ENCODE measurements at regions not wholly inside any gene's neighbourhood (a gene's known extent, or its start where the extent isn't known, plus 50 kb on each side); places are given as distances from the start of the nearest gene placed in this dataset.

GRCh38 chr9:129403779-129404620, 216.9 kb downstream of the C9orf50 start:
- peak overlapping the region; percentile 69 to 72 for H3K27ac Mint-ChIP-seq

GRCh38 chr9:129402931-129403778, 217.7 kb downstream of the C9orf50 start:
- H3K36me3 Mint-ChIP-seq (ENCODE audit: insufficient read depth) = peaks cover 4% of the 10 kb centered on the region
- peaks cover 3 to 13% of the 10 kb centered on the region in 2 donors for H3K4me1 Mint-ChIP-seq (ENCODE audit: low read depth in 2 of 2)
- H3K9me3 Mint-ChIP-seq = no peaks in the 10 kb centered on the region
- H3K27me3 Mint-ChIP-seq = peaks cover 7 to 27% of the 10 kb centered on the region in 2 donors
- no peak for DNase-seq
- ATAC-seq (replicated peaks) = no peak
- peak overlapping the region; percentile 69 to 72 for H3K27ac Mint-ChIP-seq
- no peak overlapping the region for H3K4me3 Mint-ChIP-seq

More at GRCh38 chr9:129403779-129404620, 216.9 kb downstream of the C9orf50 start:
- H3K27me3 Mint-ChIP-seq = peaks cover 7 to 27% of the 10 kb centered on the region in 2 donors
- H3K4me3 Mint-ChIP-seq = no peak overlapping the region
- no peaks in the 10 kb centered on the region for H3K9me3 Mint-ChIP-seq
- peaks cover 10% of the 10 kb centered on the region for H3K36me3 Mint-ChIP-seq (ENCODE audit: insufficient read depth)
- no peak for DNase-seq
- no peak for ATAC-seq (replicated peaks)
- H3K4me1 Mint-ChIP-seq (ENCODE audit: low read depth in 2 of 2) = peaks cover 3 to 13% of the 10 kb centered on the region in 2 donors

DNA sequence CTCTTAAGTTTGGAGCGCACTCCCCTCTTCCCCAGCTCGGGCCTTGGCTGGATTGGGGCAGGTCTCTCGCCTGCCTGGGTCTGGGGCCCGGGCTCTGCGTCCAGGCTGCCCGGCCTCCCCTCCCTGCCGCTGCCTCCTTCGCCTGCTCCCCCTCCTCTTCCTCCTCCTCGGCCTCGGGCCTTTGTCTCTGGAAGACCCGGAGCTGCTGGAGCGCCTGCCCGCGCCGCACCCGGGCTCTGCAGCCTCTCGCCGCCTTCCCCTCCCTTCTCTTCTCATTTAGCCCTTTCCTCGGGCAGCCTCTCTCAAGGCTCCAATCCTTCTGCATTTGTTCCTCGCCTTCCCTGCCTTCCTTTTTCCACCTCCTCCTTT, 218.5 kb downstream of the C9orf50 start:
- H3K9me3 Mint-ChIP-seq = no peaks in the 10 kb centered on the region
- ATAC-seq (replicated peaks) (no peak), DNase-seq (no peak)
- peaks cover 3 to 12% of the 10 kb centered on the region in 2 donors for H3K4me1 Mint-ChIP-seq (ENCODE audit: low read depth in 2 of 2)
- H3K36me3 Mint-ChIP-seq (ENCODE audit: insufficient read depth) = peaks cover 2% of the 10 kb centered on the region
- H3K27me3 Mint-ChIP-seq = peaks cover 7 to 26% of the 10 kb centered on the region in 2 donors
- no peak overlapping the region for H3K27ac Mint-ChIP-seq
- no peak overlapping the region for H3K4me3 Mint-ChIP-seq

GRCh38 chr9:129401623-129402370, 219.1 kb downstream of the C9orf50 start:
- Mint-ChIP-seq H3K27ac (peak overlapping the region; percentile 45 to 65), H3K27me3 (peaks cover 7 to 20% of the 10 kb centered on the region in 2 donors)
- ATAC-seq (replicated peaks) = no peak

GRCh38 chr9:129400971-129401622, 219.8 kb downstream of the C9orf50 start:
- Mint-ChIP-seq H3K27ac (peak overlapping the region in 1 of 2 donors; percentile 45), H3K4me1 (ENCODE audit: low read depth in 2 of 2) (peaks cover 0 to 7% of the 10 kb centered on the region in 2 donors), H3K9me3 (no peaks in the 10 kb centered on the region), H3K27me3 (peaks cover 2 to 13% of the 10 kb centered on the region in 2 donors), H3K36me3 (ENCODE audit: insufficient read depth) (no peaks in the 10 kb centered on the region), H3K4me3 (no peak overlapping the region)
- DNase-seq (no peak), ATAC-seq (replicated peaks) (no peak)

More at GRCh38 chr9:129401623-129402370, 219.1 kb downstream of the C9orf50 start:
- Mint-ChIP-seq H3K4me3 (no peak overlapping the region), H3K9me3 (no peaks in the 10 kb centered on the region), H3K4me1 (ENCODE audit: low read depth in 2 of 2) (peaks cover 3 to 11% of the 10 kb centered on the region in 2 donors), H3K36me3 (ENCODE audit: insufficient read depth) (peaks cover 2% of the 10 kb centered on the region)
- no peak for DNase-seq

DNA sequence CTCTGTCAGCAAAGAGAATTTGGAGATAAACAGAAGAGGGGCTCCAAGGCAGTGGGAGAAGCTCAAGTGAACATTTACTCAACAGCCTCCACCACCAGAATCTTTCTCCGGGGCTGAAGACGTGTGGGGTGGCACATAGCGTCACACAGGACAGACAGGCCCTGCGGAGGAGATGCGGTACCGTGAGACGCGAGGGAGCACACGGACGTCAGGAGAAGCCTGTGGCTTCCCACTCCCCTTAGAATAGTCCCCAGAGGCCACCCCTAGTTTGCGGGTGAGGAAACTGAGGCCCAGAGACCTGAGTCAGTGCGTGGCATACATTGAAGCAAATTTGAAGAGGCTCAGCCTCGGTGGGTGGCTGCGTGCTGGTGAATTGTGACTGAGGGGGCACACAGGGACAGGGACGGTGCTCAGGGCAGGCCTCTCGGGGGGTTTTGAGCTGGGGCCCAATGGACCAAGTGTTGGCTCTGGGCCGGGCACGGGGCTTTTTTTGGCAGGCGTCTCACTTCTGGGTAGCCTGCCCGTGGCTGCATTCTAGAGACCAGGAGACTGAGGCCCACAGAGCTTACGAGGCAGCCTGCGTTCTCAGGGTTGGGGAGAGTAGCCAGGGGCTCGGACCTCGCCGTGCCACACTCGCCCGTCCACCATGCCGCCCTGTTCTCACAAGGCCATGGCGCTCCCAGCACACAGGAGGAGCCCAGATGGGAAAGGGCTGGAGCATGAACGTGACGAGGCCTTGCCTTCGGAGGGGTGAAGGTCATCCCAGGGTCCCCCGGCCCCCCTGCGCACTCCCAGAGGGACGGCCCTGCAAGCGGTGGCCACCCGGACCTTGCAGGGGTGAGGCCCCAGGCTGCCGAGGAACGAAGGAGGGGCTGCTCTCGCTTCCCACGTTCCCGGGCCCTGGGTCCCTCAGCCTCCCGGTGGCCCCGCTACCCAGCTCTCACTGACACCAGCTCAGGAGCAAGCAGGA, 220.6 kb downstream of the C9orf50 start:
- H3K27ac Mint-ChIP-seq = no peak overlapping the region
- H3K36me3 Mint-ChIP-seq (ENCODE audit: insufficient read depth) = no peaks in the 10 kb centered on the region
- no peaks in the 10 kb centered on the region for H3K9me3 Mint-ChIP-seq
- ATAC-seq (replicated peaks) = no peak
- no peak overlapping the region for H3K4me3 Mint-ChIP-seq
- no peak for DNase-seq
- peaks cover 0 to 12% of the 10 kb centered on the region in 2 donors for H3K27me3 Mint-ChIP-seq
- peaks cover 0 to 7% of the 10 kb centered on the region in 2 donors for H3K4me1 Mint-ChIP-seq (ENCODE audit: low read depth in 2 of 2)

DNA sequence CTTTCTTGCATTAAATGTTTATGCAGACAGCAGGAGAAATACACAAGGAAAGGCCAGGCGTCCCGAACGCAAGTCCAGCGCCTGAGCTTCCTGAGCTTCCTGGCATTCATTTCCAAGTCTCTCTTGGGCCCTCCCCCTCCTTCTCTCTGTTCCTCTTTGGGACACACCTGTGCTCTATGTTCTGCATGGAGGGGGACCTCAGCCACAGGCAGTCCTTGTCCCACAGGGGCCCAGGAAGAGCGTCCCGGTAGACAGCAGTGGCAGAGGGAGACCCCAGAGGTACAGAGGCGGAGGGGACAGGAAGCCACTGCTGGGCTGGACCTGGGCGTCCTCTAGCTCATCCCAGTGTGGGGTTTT, 221.3 kb downstream of the C9orf50 start:
- Mint-ChIP-seq H3K4me3 (no peak overlapping the region), H3K4me1 (ENCODE audit: low read depth in 2 of 2) (peaks cover 0 to 7% of the 10 kb centered on the region in 2 donors), H3K27me3 (peaks cover 0 to 12% of the 10 kb centered on the region in 2 donors), H3K9me3 (no peaks in the 10 kb centered on the region), H3K36me3 (ENCODE audit: insufficient read depth) (no peaks in the 10 kb centered on the region), H3K27ac (no peak overlapping the region)
- DNase-seq (no peak), ATAC-seq (replicated peaks) (no peak)

DNA sequence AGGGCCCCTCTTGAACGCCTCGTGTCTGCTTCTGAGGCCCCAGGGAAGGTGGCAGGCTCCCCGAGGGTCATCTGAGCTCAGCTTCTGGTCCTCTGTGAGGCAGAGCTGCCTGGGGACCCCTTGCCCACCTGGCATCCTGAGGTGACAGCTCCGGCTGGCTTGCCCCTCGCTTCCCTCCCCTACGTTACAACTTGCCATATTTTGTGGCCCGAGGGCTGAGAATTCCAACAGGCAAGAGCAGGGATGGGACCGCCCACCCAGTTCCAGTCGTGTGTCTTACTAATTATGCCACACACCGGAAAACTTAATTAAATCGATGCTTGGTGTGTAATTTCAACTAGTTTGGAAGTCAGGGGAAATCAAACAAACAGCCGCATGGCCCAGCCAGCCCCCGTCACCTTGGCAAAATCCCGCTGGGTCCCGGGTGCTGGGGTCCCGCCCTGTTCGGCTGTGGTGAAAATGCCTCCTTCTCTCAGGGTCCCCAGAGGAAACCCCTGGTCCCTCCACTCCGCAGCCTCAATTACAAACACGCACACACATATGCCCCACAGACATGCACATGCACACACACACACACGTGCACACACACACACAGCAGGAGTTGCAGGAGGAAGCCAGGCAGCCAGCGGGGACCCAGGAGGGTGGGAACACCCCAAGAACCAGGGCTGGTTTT, 221.0 kb upstream of the IER5L start:
- no peaks in the 10 kb centered on the region for H3K9me3 Mint-ChIP-seq
- no peak overlapping the region for H3K4me3 Mint-ChIP-seq
- no peaks in the 10 kb centered on the region for H3K36me3 Mint-ChIP-seq (ENCODE audit: insufficient read depth)
- DNase-seq = no peak
- H3K27ac Mint-ChIP-seq = no peak overlapping the region
- H3K27me3 Mint-ChIP-seq = peaks cover 0 to 11% of the 10 kb centered on the region in 2 donors
- ATAC-seq (replicated peaks) = no peak
- H3K4me1 Mint-ChIP-seq (ENCODE audit: low read depth in 2 of 2) = peaks cover 0 to 7% of the 10 kb centered on the region in 2 donors

- ATAC-seq (replicated peaks) (no peak), DNase-seq (no peak)
- Mint-ChIP-seq H3K27ac (no peak overlapping the region), H3K4me3 (no peak overlapping the region), H3K4me1 (ENCODE audit: low read depth in 2 of 2) (peaks cover 0 to 3% of the 10 kb centered on the region in 2 donors), H3K27me3 (peaks cover 0 to 4% of the 10 kb centered on the region in 2 donors), H3K36me3 (ENCODE audit: insufficient read depth) (peaks cover 3% of the 10 kb centered on the region), H3K9me3 (no peaks in the 10 kb centered on the region)
Measured at GRCh38 chr9:129398101-129398960, 220.3 kb upstream of the IER5L start.

- H3K4me1 Mint-ChIP-seq (ENCODE audit: low read depth in 2 of 2) = no peaks in the 10 kb centered on the region
- no peaks in the 10 kb centered on the region for H3K9me3 Mint-ChIP-seq
- H3K36me3 Mint-ChIP-seq (ENCODE audit: insufficient read depth) = peaks cover 3% of the 10 kb centered on the region
- no peaks in the 10 kb centered on the region for H3K27me3 Mint-ChIP-seq
- H3K4me3 Mint-ChIP-seq = no peak overlapping the region
- DNase-seq = no peak
- no peak overlapping the region for H3K27ac Mint-ChIP-seq
- ATAC-seq (replicated peaks) = no peak
Measured at GRCh38 chr9:129397335-129397734, 219.3 kb upstream of the IER5L start.

DNA sequence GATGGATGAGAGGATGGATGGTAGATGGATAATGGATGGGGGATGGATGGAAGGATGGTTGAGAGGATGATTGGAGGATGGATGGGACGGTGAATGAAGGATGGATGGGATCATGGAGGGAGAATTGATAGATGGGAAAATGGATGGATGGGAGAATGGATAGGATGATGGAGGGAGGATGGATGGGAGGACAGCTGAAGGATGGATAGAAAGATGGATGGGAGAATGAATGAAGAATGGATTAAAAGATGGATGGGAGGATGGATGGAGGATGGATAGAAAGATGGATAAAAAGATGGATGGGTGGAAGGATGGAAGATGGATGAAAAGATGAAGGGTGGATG, 218.3 kb upstream of the IER5L start:
- no peak overlapping the region for H3K4me3 Mint-ChIP-seq
- ATAC-seq (replicated peaks) = no peak
- H3K36me3 Mint-ChIP-seq (ENCODE audit: insufficient read depth) = peaks cover 3% of the 10 kb centered on the region

More for the DNA sequence above, 218.3 kb upstream of the IER5L start:
- no peaks in the 10 kb centered on the region for H3K4me1 Mint-ChIP-seq (ENCODE audit: low read depth in 2 of 2)
- no peak for DNase-seq
- no peaks in the 10 kb centered on the region for H3K27me3 Mint-ChIP-seq
- no peak overlapping the region for H3K27ac Mint-ChIP-seq
- no peaks in the 10 kb centered on the region for H3K9me3 Mint-ChIP-seq
